ENCODE measurements at regions not wholly inside any gene's neighbourhood (a gene's known extent, or its start where the extent isn't known, plus 50 kb on each side); places are given as distances from the start of the nearest gene placed in this dataset.

GRCh38 chr13:78862446-78862845 lies 203.5 kb upstream of the OBI1 start:
- DNase-seq, result no peak

- no peak for DNase-seq
Observed at GRCh38 chr13:78852709-78853108, 193.8 kb upstream of the OBI1 start.

GRCh38 chr13:78845656-78846365 lies 186.9 kb upstream of the OBI1 start:
- DNase-seq, result no peak

DNA sequence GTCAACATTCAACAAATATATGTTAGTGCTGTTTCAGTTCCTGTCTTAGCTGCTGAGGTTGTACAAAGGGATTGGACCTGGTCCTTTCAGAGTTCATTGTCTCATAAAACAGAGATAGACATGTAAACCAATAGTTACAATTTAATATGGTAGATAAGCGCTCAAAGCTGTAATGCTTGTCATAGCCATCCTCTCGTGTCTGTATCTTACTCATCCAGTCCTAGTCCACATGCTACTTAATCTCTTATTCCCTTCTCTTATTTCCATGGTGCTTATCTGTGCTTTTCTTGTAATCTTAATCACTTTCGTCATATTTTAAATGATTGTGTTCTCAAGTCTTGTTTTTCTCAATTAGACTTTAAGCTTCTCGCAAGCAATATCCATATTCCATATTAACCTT lies 185.2 kb upstream of the OBI1 start:
- no peak for DNase-seq

- DNase-seq, result no peak
Observed at GRCh38 chr13:78841358-78841963, 182.5 kb upstream of the OBI1 start.

DNA sequence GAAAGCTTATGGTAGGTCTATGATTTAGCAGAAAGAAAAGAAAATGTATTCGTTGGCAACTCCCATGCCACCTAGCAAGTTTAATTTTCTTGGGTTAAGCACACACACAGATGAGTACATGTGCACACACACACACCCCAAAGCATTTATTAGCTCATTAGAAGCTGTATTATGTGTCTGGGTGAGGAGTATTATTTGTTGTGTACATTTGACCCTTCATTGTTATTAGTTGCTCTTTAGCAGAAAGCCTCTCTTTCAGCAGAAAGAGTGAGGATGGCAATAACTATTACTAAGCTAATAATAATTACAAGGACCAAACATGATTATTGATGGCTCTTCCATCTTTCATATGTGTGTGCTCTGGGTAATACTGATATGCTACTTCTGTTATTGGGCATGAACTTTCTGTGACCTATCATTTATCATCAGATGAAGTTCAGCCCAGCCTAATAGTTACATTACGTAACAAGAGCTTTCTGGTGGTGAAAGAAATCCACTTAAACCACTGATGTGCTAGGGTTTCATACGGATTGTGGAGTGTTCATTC lies 177.4 kb upstream of the OBI1 start:
- no peak for DNase-seq

DNA sequence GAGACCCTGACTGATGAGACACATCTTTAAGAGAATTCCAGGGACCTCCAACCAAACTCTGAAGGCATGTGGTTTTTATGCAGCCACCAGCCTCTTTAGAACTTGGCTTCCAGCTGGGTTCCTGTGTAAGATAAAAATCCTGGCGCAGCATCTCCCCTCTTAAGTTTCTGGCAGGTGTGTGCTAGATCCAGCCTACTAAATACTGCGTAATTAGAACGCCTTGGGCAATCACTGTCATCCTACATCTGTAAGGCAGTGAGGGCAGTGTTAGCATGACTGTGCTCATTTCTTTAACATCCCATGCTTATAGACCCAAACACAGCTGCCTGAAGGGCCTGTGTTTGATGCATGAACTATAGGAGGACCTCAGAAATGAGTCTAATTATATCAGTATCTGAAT lies 173.5 kb upstream of the OBI1 start:
- no peak for DNase-seq

DNA sequence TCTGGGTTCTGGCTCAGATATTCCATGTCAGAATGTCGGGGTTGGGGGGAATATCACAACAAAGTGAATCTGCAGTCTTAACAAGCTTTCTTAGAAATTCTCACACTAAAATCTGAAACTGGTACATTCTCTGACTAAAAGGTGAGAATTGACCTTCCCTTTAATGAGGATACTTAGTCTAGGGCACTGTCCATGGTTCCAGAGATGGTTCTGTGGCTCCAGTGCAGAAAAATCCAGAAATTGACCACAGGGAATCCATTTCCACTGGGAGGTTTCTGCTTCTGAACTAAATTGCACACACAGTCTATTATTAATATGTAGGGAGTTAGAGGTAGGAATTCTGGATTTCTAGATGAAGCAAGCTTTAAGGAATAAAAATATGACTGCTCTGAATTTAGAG lies 171.6 kb upstream of the OBI1 start:
- no peak for DNase-seq

DNA sequence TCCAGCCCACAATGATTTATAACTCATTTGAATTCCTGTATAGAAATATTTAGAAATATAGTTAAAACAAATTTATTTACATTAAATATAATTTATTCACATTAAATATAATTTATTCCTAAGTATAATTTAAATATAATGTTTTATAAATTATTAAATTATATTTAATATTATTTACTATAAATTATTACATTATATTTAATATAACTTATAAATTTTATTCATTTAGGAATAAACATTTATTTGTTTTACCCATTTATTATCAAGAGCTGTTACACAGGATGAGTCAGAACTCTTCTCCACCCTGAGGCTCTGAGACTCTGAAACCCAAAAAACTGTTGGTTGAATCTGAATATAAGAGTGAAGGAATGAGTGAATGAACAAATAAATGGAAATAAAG lies 170.9 kb upstream of the OBI1 start:
- no peak for DNase-seq

- DNase-seq, result no peak
Observed at GRCh38 chr13:78827471-78827870, 168.5 kb upstream of the OBI1 start.

DNA sequence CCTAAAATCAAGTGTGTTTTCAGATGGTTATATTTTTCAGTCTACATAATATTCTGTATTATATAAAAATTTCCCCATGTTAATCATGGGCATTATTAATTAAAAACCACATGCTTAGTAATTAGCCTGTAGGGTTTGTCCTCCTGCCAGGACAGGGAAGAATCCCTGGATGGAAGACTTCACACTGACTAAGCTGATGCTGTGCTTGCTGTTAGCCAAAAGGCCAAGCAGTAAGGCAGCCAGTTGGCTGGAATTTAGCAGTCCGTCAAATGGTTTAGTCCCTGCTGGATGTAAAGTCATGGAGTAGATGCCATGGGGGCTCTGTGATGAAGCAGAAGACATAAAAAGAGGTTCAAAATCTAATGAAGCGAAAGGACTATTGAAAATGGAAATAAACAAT lies 168.0 kb upstream of the OBI1 start:
- no peak for DNase-seq

- DNase-seq, result no peak
Observed at GRCh38 chr13:78826312-78826711, 167.4 kb upstream of the OBI1 start.

- no peak for DNase-seq
Observed at GRCh38 chr13:78820541-78820940, 161.6 kb upstream of the OBI1 start.

GRCh38 chr13:78816592-78816991 lies 157.6 kb upstream of the OBI1 start:
- DNase-seq, result no peak

DNA sequence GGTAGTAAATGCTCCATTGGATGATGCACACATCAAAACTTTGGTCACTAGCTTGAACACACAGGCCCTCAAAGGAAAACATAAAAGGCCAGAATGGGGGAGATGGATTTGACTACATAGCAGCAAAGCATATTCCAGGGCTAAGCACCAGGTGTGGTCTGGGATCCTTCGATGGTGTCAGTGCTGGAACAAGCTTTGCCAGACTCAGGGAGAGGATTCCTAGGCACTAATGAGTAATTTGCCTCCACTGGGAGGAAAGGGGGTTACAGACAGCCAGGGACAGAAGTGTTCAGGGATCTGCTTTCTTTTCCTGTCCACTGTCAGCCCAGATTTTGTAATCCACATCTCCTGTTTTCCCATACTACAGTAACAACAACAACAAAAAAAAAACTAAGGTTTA lies 157.2 kb upstream of the OBI1 start:
- DNase-seq, result no peak

GRCh38 chr13:78806457-78806856 lies 147.5 kb upstream of the OBI1 start:
- DNase-seq, result no peak

DNA sequence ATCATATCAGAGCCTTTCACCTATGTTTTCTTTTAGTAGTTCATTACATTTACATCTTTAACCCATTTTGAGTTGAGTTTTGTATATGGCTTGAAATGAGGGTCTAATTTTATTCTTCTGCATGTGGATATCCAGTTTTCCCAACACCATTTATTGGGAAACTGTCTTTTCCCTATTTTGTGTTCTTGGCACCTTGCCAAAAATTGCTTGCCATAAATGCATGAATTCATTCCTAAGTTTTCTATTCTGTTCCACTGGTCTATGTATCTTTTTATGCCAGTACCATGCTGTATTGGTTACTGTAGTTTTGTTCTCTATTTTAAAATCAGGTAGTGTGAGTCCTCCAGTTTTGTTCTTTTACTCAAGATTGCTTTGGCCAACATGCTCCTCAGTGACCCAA lies 144.0 kb upstream of the OBI1 start:
- DNase-seq, result no peak

- no peak for DNase-seq
Observed at GRCh38 chr13:78787190-78787589, 128.2 kb upstream of the OBI1 start.

DNA sequence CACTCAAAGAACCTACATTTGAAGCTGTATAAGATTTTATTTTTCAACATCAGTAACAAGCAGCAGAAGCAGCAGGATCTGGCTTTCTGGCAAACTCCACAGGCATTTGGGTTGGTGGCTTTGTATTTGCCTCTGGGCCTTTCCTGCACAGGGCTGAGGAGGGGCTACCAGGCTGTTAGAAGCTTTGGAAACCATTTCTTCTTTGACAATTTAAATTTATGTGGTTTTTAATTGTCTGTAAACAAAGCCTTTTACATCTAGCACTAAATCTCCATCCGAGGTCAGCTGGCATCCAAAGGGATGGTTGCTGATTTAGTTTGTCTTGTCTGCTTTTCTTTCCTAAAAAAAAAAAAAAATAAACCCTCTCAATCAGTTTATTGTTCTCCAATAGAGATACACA lies 127.5 kb upstream of the OBI1 start:
- no peak for DNase-seq

DNA sequence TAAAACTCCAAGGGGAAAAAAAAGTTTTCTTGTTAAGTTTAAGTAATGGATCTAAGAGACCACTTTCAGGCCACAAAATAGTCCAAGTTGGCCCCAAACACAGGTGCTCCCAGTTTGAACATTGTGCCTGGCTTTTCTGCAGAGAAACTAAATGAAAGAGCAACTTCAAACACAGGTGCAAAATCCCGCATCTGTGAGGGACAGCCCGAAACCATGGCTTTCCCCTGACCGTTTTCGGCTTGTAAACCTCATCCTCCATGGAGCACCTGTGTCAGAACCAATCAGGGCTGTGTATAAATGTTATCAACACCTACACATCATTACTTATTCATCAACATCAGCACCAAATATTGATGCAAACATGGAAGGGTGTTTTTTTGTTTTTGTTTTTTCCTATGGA lies 126.8 kb upstream of the OBI1 start:
- DNase-seq, result no peak

GRCh38 chr13:78784014-78784750 lies 125.2 kb upstream of the OBI1 start:
- no peak for DNase-seq

DNA sequence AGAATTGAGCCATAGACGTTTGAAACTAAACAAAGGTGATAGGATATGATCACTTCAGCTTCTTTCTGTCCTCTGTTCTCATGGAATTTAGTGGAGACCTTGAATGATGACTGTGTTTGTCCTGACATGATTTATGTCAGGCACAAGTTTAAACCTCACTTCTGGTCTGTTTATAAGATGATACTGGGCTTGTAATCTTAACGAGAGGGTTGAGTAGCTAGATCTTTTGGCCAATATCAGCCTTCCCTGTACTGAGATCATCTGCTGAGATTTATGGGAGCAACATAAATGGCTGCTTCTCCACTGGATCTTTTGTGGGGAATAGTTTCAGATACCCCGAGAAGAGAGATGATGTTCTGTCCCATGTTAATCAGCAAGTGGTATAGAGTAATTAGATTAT lies 121.8 kb upstream of the OBI1 start:
- no peak for DNase-seq

GRCh38 chr13:78779608-78780007 lies 120.7 kb upstream of the OBI1 start:
- no peak for DNase-seq

DNA sequence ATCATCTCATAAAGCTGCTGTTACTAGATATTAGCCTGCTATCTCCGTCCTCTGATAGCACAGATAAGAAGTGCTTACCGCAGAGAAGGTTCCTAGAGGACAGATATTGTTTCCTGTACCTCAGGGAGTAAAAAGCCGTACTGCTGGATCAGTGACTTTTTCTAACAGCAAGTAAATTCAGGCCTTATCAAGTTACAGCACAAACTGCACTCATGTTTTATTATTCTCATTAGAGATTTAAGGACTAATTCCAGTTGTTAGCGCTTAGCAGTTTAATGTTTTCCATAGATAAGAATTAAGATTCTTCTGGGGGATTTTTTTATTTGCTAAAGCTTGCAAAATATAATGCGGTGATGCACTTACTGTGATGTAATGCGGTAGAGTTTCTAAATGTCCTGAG lies 119.0 kb upstream of the OBI1 start:
- DNase-seq, result no peak

Measured in hippocampal formation (tissue), 2 donors.